ENCODE measurements at regions not wholly inside any gene's neighbourhood (a gene's known extent, or its start where the extent isn't known, plus 50 kb on each side); places are given as distances from the start of the nearest gene placed in this dataset.
A peak's percentile ranks its signal among the peaks of the same experiment; 100 is the strongest.

DNA sequence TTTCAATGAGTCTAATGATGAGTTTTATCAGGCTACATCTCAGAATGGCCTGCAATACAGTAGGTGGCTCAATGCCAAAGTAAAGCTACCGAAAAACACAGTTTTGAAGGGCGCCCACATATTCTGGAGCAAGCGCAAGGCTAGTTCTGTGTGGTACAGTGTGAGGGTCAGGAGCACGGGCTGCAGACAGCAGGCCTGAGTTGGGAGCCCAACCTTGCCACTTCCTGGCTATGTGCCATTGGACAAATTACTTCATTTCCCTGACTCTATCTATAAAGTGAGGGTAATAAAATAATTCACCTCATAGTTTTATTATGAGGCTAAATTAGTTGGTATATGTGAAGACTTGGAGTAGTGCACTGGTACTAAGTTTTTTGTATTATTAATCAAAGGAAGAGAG, 150.7 kb downstream of the OPN5 start:
- DNase-seq (ENCODE audit: low read depth in 2 of 2) = no peak

DNA sequence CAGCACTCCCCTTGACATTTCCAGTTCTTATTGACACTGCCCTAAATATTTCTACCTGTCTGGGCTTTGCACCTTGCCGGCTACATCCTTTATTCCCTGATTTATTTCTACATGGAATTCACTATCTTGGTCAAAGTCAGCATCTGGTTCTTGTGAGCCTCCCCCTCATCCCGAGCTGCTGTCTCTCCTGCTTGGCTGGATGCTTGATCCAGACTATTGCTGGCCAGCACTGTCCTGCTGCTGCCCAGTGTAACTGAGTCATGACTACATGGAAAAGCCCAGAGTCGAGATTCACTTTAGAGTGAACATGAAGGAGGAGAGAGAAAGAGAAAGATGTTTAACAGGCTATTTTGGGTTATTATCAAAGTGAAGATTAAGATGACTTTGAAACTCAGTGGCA, 142.2 kb downstream of the OPN5 start:
- no peak for DNase-seq (ENCODE audit: low read depth in 2 of 2)

- DNase-seq (ENCODE audit: low read depth in 2 of 2) = peak in 1 of 2 donors; percentile 12
These were observed 140.6 kb downstream of the OPN5 start for GRCh38 chr6:47922391-47922790.

DNA sequence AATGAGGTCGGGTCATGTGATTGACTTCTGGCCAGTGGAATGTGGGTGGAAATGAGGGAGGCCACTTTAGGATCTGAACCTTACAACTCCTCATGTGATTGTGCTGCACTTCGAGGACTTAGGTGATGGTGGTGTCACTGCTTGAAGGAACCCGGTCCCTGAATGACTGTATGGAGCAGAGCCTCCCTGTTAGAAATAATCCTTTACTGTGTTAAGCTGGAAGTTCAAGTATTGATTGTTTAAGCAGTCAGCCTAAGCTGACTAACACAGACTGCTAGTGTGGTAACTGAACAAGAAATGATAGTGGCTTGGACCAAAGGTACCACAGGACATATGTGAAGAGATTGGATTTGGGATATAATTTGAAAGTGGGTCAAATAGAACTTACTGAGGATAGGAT, 138.0 kb downstream of the OPN5 start:
- no peak for DNase-seq (ENCODE audit: low read depth in 2 of 2)

- DNase-seq (ENCODE audit: low read depth in 2 of 2) = no peak
These were observed 136.0 kb downstream of the OPN5 start for GRCh38 chr6:47917811-47918210.

GRCh38 chr6:47917202-47917601, 135.4 kb downstream of the OPN5 start:
- no peak for DNase-seq (ENCODE audit: low read depth in 2 of 2)

DNA sequence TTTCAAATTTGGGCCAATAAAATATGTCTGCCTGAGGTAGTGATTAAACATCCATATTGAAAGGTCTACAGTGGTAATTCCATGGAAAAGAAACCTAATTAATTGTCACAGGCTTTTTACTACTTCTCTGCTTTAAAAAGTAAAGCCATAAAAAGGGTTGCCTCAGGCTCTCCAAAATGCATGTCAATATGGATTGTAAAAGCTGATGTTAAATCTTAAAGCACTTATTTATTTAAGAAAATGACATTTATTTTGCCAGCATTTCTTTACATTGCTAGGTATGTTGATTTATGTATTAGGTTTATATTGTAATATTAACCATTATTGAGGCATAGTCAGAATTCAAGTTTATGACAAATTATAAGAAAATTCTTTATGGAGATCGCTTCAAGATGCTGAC, 133.2 kb downstream of the OPN5 start:
- DNase-seq (ENCODE audit: low read depth in 2 of 2) = no peak

DNA sequence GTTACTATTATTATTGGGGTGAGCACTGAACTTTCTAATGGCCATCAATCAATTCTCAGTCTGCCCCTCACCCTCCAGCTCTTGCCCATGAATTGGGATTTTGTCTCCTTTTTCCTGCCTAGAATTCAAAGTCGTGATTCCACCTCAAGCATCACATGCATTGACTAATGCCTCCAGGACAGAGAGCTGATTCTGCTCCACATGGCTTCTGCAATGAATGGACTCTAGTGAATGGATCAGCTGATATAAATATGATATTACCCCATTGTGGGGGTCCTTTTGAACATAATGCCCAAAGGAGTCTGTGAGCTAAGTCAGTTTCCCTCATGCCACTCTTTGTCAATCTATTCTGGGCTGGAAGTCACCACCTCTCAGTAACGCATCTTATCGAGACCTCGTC, 126.4 kb downstream of the OPN5 start:
- no peak for DNase-seq (ENCODE audit: low read depth in 2 of 2)

DNA sequence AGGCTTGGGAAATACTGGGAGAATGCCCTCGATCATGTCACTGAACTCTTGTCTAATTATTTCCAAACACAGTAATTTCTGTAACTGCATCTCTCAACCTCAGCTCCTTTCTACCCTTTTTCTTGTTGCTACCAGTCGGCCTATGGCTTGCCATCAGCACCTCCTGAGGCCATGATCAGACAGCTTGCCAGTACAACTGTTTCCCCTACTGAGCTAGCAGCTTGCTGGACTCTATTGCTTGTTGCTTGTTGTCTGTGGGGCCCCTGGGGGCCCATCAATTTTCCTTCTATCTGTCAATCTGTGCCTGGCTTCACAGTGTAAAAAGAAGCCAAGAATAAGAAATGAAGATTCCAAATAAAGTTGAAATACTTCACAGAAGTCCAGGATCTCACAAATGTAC, 123.9 kb downstream of the OPN5 start:
- no peak for DNase-seq (ENCODE audit: low read depth in 2 of 2)

GRCh38 chr6:47897247-47897646, 115.4 kb downstream of the OPN5 start:
- no peak for DNase-seq (ENCODE audit: low read depth in 2 of 2)

- no peak for DNase-seq (ENCODE audit: low read depth in 2 of 2)
These were observed 108.6 kb downstream of the OPN5 start for GRCh38 chr6:47890326-47890875.

- no peak for DNase-seq (ENCODE audit: low read depth in 2 of 2)
These were observed 97.2 kb downstream of the OPN5 start for GRCh38 chr6:47879015-47879414.

All from lung microvascular endothelial cell (primary cell).